ENCODE measurements at regions not wholly inside any gene's neighbourhood (a gene's known extent, or its start where the extent isn't known, plus 50 kb on each side); places are given as distances from the start of the nearest gene placed in this dataset.

- TF ChIP-seq CTCF (conservative IDR thresholded peaks at IDR 0.05), result no peak
- no peak for TF ChIP-seq ZFX (IDR thresholded peaks at IDR 0.05)
Observed at GRCh38 chr20:55135923-55136322, 660.5 kb downstream of the DOK5 start.
